ENCODE measurements at regions not wholly inside any gene's neighbourhood (a gene's known extent, or its start where the extent isn't known, plus 50 kb on each side); places are given as distances from the start of the nearest gene placed in this dataset.

DNA sequence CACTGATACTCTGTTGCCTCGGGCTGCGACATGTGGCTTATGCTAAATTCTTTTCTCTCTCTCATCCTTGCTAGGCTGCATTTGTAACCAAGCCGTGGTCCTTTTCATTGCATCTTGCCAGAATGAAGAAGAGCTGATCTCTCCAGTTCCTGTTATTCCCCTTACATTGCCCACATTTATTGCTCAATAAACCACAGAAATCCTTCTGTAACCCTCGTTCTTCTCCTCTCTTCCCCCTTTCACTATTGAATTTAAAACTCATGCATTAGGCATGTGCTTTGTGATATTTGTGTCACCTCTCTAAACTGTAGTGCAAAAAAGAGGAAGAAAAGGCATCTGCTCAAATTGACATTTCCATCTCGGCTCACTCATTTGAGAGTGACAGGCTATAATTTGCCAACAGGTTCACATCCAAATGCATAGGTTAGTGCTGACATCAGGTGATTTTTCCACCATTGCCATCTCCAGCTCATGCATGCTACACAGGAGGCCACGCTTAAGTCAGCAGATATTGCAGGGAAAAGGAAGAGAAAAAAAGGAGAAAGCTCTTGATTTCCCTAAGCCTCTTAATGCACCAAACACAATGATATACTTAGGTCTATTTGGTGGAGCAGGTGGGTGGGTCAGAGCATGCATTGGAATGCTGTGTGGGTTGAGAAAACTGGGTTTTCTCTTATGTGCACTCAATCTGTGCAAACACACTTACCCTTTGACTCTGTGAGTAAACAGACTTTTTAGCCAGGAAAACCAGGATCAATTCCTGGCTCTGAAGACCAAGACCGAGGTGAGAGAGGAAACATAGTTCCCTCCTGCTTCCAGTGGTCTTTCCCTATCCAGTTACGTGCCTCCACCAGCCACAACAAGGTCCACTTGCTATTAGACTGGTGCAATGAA lies 642.7 kb downstream of the HS3ST4 start:
- TF ChIP-seq, protein P1, sequence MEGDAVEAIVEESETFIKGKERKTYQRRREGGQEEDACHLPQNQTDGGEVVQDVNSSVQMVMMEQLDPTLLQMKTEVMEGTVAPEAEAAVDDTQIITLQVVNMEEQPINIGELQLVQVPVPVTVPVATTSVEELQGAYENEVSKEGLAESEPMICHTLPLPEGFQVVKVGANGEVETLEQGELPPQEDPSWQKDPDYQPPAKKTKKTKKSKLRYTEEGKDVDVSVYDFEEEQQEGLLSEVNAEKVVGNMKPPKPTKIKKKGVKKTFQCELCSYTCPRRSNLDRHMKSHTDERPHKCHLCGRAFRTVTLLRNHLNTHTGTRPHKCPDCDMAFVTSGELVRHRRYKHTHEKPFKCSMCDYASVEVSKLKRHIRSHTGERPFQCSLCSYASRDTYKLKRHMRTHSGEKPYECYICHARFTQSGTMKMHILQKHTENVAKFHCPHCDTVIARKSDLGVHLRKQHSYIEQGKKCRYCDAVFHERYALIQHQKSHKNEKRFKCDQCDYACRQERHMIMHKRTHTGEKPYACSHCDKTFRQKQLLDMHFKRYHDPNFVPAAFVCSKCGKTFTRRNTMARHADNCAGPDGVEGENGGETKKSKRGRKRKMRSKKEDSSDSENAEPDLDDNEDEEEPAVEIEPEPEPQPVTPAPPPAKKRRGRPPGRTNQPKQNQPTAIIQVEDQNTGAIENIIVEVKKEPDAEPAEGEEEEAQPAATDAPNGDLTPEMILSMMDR (conservative IDR thresholded peaks at IDR 0.05; ENCODE audit: low read depth, low read length) = no peak
- TF ChIP-seq EZH2 (IDR thresholded peaks at IDR 0.05; ENCODE audit: borderline replicate concordance, low read depth, low read length, poor library complexity, severe bottlenecking) = no peak
